Activated CD8-positive, alpha-beta memory T cell treated with anti-CD3 and anti-CD28 coated beads, Interleukin-2, amount 50 U/mL, for 1 hour (primary cell): ENCODE measurements at regions not wholly inside any gene's neighbourhood (a gene's known extent, or its start where the extent isn't known, plus 50 kb on each side); places are given as distances from the start of the nearest gene placed in this dataset.

Experiments
- DNase-seq: peaks from one replicate; pipeline ENCODE4 v3.0.0-alpha.2; 2020; ENCODE audit errors: extremely low read depth

GRCh38 chr2:128577141-128577930 is 258.7 kb upstream of the HS6ST1 start:
- no peak for DNase-seq

DNA sequence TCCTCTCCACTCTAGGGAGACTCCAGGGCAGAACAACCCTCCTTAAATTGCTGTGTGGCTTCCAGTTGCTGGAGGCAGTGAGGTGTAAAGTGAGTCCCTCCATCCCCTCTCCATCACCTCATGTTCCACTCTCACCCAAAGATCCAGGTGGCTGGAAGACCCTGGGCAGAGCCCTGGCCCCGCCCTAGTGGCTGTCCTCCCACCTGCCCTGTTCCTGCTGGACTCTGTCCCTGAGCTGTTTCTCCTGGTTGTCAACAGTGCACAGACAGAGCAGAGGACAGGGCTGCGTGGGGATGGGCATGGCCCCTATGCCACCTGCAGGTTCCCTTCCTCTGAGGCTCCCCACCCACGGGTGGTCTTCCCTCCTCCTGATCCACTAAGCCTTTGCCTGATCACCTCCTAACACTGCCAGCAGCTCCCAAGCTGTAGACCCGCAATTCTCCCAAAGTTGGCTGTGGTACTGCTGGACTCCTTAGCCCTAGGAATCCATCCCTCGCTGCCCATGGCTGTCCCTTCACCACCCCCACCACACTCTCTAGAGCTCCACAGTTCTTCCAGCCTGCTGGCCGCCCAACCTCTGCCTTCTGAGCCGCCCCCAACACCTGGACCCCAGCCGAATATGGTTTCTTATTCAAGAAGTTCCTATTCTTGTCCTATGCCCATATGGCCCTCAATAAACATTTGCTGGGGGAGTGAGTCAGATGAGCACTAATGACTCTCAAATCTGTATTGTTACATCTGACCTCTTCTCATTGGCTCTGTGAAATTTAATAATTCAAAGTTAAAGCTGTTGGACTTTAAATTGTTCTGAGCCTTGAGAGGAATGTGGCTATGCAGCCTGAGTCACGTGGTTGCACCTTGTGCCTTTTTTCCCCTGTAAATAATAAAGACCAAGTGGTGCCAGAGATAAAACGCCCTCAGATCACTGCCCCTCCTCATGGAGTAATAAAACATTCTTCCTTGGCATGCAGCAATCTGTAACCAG is 260.0 kb upstream of the HS6ST1 start:
- DNase-seq = no peak

DNA sequence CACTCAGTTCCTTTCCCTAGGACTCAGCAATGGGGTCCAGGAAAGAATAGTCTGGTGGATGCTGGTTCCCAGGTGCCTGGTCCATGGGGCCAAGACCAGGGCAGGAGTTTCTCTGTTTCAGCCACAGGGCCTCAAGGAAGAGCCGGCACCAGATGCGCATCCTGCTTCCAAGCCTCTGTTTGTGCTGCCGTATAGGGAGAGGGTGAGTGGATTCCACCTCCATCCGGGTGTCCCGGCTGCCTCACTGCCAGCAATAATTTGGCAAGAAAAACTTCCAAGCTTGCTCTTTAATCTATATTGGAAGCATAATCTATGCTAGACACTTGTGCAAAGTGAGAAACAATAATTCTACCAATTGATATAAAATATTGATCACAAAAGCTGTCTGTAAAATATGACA is 261.2 kb upstream of the HS6ST1 start:
- DNase-seq = no peak

DNA sequence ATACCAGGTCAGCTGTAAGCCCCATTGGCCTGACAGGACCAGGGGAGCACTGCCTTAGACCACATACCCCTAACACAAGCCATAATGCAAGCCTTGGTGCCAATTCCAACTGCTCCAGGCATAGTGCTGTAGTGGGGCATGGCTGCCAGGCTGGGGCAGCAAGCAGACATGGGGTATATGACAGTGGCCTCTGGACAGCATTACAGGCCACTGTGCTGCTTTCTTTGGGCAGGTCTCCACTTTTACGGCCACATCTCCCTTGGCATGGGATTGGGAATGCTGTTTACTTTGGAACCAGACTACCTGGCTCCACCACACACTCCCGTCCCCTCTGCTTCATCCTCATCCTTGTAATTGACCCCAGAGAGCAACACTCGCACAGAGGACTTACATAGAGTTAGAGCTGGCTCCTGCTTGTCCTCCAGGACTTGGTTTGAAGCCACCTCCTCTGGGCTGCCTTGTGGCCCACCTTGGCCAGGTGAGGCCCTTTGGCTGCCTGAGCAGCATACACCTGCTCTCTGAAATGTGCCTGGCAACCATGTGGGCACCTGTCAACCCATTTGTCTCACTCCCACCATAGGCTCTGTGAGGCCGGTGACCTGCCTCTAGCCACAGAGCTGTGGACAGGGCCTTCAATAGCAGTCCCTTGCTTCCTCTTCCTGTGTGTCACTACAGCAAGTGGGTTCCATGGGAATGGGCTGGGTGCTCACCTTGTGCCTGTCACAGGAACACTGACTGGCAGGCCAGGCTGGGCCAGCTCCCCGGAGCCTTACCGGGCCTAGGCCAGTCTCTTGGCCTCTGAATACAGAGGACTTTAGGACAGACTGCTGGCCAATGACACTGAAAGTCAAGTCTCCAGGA is 262.6 kb upstream of the HS6ST1 start:
- DNase-seq = no peak

DNA sequence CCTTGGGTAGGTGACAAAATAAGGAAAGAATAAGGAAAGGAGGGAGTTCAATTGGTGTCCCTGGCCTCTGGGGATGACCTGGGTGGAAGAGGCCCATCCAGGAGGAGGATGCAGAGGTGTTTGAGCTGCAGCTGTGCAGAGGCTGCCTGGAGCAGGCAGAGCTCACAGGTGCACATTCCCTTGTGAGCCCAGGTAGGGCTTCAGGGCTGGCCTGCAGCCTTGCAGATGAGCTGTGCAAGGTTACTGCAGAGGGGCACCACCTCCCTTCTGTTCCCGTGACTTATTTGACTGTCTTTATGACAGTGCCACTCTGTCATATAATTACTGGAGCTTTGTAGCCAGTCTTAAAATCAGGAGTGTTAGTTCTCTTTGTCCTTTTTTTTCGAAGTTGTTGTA is 263.2 kb upstream of the HS6ST1 start:
- DNase-seq = no peak

DNA sequence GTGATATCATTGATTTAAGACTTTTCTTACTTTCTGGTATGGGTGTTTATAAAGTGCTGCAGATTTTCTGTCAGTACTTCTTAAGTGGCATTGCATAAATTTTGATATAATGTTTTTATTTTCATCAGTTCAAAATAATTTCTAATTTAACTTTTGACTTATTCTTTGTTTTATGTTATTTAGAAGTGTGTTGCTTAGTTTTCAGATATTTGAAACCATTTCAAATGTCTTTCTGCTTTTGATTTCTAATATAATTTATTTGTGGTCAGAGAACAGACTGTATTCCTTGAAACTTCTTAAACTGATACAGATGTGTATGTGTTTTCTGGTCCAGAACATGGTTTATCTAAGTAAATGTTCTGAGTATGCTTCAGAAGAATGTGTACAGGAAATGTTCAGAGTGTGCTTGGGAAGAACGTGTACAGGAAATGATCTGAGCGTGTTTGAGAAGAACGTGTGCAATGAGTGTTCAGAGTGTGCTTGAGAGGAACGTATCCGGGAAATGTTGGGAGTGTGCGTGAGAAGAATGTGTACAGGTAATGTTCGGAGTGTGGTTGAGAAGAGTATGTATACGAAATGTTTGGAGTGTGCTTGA is 265.7 kb upstream of the HS6ST1 start:
- no peak for DNase-seq

- no peak for DNase-seq
Measured at GRCh38 chr2:128585706-128586105, 267.0 kb upstream of the HS6ST1 start.

GRCh38 chr2:128589681-128590080 is 271.0 kb upstream of the HS6ST1 start:
- no peak for DNase-seq

DNA sequence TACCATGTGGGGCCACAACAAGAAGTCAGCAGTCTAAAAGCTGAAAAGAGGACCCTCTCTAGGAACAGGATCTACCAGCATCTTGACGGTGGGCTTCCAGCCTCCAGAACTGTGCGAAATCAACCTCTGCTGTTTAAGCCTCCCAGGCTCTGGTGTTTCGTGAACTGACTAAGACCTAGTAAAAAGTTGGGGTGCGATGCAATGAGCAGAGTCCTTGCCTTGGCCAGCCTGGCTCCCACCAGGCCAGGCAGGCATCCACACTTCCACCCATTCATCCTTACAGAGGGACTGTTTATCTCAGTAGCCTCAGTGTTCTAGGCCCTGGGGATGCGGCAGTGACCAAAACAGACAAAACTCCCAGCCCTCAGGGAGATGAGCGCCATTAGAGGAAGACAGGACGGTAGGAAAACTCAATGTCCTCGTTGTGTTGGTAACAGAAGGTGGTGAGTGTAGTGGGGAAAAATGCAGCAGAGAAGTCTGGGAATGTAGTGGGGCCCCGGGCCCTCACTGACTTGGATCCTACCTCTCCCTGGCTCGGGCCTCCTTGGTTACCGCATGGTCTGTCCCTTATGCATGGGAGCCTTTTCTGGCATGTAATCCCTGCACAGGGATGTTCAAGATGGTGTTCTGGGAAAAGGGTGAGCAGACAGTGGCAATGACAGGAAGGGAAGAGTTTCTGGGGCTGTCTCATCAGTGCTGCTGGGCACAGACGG is 271.8 kb upstream of the HS6ST1 start:
- DNase-seq = no peak

DNA sequence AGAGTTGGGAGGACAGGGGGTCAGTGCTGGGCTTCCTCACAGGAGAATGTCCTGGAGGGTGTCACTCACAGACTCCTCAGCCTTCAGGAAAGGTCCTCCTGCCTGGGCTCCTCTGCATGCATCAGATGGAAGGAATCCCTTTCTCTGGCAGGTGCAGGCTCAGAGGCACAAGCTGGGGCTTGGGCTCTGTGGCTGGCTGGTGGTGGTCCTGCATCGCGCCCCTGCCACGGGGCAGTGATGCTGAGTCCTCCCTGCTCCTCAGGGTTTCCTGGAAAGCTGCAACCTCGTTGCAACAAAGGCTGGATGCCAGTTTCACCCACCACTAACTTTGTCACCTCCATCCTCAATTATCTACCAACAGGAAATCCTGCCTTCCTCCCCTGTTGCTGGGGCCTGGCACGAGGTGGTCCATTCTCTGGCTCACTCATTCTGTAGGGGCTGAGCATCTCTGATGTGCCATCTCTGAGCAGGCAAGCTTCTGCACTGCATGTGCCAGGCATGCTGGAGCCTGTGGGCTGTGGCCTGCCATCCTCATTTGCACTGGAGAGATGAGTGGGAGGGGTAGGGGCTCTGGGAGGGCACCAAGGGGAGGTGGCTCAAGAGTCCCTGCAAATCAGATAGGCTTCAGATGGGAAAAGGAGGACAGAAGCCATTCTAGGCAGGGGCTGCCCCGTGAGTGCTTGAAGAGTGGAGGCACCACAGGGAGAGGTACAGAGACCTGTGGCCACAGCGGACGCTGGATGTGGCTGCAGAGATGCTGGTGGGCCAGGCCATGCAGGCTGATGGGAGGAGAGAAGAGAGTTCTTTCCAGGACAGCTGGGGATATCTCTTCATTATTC is 272.6 kb upstream of the HS6ST1 start:
- DNase-seq = no peak

DNA sequence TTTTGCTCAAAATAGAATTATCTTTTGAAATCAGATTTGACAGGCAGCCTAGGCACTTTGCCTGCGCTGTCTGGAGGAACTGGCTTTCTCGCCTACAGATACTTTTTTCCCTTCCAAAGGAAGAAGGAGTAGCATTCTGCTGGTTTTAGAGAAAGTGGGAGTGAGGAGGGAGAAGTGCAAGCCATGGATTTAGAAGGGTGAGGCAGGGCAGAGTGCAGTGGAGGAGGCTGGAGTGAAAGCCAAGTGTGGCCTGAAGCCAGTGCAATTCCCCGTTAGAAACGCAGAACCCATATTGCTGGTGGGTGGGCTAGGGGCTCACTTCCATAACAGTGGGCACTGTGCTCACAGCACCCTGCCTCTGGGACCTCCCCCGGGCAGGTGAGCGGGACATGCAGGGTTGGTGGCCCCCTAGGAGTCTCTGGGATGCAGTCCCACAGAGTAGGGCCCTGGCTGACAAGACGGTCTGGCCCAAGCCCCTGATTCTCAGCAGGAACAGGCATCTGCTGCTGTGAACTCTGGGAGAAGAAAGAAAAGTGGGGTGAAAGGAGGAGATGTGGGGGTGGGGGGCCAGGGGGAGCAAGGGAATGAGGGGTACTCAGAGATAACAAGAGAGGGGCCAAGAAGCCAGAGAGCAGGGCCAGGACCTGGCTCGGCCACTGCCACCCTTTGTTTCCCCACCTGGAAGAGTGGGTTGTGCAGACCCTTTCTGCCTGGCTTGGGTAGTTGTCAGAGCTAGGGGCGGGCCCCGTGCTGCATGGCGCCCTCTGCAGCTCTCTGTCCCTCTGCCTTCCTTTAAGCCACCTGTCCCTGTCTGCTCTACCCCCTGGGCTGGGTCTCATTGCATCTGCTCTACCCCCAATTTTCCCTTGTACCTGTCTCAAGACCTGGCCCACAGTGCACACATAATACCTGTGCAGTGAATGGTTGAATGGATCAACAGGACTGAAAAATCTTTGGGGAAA is 273.5 kb upstream of the HS6ST1 start:
- DNase-seq = no peak

DNA sequence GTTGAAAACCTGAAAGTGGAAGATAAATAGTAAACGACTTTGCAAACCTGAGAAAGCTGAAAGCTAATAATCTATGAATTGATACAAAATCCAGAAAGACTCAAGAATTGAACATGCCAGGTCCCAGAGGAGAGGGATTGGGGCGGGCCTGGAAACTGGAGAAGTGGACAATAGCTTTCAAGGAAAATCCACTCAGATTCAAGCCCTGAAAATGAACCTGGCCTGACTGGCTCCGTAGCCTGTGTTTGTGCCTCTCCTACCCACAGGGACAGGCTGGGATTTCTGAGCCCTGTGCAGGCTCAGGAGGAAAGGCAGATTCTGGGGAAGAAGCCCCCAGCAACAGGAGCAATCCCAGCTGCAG is 274.8 kb upstream of the HS6ST1 start:
- no peak for DNase-seq

DNA sequence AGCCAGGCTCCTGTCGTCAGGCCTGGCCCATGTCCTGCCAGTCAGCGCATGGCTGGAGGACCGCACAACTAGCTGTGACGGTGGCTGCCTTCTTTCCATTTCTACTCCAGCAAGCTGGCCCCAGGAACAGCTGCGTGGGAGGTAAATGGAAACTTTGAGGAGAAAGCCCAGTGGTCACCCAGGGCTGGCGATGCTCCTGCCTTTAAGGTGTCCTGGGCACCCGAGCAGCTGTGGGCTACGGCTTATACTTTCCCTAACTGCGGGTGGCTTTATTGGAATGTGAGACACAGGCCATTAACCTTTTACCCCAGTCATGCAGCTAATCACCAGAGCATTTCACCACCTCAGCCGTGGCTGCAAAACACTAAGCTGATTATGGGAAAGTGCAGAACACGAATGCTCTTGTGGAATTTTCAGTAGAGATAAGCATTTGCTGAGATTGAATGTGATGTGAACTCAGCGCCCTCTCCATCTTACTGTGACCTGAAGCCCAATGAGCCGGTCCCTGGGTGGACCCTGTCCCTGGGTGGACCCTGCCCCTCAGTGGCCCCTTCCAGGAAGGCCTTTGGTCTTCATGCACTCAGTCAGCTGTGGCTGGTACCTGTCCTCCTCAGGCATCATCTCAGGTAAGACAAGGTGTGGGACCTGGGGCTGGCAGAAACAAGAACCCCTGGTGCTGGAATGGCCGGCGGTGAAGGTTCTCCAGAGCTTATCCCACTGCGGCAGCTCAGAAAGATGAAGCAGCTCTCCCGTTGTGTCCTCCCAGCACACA is 275.4 kb upstream of the HS6ST1 start:
- no peak for DNase-seq

GRCh38 chr2:128594651-128594910 is 275.9 kb upstream of the HS6ST1 start:
- no peak for DNase-seq

GRCh38 chr2:128594953-128595677 is 276.4 kb upstream of the HS6ST1 start:
- DNase-seq = no peak

GRCh38 chr2:128595763-128596395 is 277.2 kb upstream of the HS6ST1 start:
- no peak for DNase-seq
